ENCODE measurements at regions not wholly inside any gene's neighbourhood (a gene's known extent, or its start where the extent isn't known, plus 50 kb on each side); places are given as distances from the start of the nearest gene placed in this dataset.

DNA sequence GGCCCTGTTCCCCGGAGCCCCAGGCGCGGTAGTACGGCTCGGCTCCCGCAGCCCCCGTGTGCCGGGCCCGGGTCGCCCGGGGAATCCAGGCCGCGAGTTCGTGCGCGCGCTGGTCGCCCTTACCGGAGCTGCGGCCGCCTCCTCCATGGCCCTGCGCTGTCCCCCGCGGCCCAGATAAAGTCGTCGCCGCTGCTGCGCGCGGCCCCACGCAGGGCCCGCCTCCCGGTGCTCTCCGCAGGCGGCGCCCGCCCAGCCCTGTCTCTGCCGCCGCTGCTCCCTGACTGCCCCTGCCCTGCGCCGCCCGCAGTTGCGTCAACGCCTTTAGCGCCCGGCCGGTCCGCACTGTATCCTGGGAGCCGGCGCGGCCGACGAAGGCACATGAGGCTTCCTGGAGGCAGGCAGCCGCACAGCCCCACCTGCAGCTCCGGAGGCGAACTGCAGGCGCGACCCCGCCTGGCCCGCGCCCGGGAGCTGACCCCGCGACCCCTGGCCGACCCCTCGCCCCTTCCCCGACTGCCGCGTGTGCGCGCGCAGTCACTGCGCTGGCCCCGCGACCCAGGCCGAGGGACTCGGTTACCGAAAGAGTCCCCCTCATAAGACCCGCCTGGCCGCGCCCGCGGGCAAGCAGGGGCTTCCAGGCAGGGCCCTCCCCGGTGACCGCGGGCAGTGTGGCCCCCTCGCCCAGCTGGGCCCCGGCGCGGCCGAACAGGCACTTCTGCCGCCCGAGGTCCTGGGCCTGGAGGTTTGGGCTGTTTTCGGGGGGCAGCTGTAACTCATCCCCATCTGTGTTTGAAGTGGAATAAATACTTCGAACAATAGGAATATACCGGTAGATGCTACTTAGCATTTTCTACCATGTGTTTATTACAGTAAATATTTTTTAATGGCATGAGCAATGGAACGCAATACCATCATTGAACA lies 127.1 kb upstream of the ZNF746 start (continued):
- TF ChIP-seq, protein P1, sequence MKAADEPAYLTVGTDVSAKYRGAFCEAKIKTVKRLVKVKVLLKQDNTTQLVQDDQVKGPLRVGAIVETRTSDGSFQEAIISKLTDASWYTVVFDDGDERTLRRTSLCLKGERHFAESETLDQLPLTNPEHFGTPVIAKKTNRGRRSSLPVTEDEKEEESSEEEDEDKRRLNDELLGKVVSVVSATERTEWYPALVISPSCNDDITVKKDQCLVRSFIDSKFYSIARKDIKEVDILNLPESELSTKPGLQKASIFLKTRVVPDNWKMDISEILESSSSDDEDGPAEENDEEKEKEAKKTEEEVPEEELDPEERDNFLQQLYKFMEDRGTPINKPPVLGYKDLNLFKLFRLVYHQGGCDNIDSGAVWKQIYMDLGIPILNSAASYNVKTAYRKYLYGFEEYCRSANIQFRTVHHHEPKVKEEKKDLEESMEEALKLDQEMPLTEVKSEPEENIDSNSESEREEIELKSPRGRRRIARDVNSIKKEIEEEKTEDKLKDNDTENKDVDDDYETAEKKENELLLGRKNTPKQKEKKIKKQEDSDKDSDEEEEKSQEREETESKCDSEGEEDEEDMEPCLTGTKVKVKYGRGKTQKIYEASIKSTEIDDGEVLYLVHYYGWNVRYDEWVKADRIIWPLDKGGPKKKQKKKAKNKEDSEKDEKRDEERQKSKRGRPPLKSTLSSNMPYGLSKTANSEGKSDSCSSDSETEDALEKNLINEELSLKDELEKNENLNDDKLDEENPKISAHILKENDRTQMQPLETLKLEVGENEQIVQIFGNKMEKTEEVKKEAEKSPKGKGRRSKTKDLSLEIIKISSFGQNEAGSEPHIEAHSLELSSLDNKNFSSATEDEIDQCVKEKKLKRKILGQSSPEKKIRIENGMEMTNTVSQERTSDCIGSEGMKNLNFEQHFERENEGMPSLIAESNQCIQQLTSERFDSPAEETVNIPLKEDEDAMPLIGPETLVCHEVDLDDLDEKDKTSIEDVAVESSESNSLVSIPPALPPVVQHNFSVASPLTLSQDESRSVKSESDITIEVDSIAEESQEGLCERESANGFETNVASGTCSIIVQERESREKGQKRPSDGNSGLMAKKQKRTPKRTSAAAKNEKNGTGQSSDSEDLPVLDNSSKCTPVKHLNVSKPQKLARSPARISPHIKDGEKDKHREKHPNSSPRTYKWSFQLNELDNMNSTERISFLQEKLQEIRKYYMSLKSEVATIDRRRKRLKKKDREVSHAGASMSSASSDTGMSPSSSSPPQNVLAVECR (CRISPR knock-in tag; IDR thresholded peaks at IDR 0.05; ENCODE audit: borderline replicate concordance), result peak; percentile 95
- TF ChIP-seq, protein P2, sequence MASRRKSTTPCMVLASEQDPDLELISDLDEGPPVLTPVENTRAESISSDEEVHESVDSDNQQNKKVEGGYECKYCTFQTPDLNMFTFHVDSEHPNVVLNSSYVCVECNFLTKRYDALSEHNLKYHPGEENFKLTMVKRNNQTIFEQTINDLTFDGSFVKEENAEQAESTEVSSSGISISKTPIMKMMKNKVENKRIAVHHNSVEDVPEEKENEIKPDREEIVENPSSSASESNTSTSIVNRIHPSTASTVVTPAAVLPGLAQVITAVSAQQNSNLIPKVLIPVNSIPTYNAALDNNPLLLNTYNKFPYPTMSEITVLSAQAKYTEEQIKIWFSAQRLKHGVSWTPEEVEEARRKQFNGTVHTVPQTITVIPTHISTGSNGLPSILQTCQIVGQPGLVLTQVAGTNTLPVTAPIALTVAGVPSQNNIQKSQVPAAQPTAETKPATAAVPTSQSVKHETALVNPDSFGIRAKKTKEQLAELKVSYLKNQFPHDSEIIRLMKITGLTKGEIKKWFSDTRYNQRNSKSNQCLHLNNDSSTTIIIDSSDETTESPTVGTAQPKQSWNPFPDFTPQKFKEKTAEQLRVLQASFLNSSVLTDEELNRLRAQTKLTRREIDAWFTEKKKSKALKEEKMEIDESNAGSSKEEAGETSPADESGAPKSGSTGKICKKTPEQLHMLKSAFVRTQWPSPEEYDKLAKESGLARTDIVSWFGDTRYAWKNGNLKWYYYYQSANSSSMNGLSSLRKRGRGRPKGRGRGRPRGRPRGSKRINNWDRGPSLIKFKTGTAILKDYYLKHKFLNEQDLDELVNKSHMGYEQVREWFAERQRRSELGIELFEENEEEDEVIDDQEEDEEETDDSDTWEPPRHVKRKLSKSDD (CRISPR knock-in tag; IDR thresholded peaks at IDR 0.05; ENCODE audit: low read depth), result peak; percentile 66
- TF ChIP-seq, protein P3, sequence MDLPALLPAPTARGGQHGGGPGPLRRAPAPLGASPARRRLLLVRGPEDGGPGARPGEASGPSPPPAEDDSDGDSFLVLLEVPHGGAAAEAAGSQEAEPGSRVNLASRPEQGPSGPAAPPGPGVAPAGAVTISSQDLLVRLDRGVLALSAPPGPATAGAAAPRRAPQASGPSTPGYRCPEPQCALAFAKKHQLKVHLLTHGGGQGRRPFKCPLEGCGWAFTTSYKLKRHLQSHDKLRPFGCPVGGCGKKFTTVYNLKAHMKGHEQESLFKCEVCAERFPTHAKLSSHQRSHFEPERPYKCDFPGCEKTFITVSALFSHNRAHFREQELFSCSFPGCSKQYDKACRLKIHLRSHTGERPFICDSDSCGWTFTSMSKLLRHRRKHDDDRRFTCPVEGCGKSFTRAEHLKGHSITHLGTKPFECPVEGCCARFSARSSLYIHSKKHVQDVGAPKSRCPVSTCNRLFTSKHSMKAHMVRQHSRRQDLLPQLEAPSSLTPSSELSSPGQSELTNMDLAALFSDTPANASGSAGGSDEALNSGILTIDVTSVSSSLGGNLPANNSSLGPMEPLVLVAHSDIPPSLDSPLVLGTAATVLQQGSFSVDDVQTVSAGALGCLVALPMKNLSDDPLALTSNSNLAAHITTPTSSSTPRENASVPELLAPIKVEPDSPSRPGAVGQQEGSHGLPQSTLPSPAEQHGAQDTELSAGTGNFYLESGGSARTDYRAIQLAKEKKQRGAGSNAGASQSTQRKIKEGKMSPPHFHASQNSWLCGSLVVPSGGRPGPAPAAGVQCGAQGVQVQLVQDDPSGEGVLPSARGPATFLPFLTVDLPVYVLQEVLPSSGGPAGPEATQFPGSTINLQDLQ (CRISPR knock-in tag; IDR thresholded peaks at IDR 0.05), result peak; percentile 54; the same call in 1 of the 2 replicates
- TF ChIP-seq ZNF10 (CRISPR knock-in tag; IDR thresholded peaks at IDR 0.05; ENCODE audit: borderline replicate concordance, low read depth), result no peak
- TF ChIP-seq, protein P4, sequence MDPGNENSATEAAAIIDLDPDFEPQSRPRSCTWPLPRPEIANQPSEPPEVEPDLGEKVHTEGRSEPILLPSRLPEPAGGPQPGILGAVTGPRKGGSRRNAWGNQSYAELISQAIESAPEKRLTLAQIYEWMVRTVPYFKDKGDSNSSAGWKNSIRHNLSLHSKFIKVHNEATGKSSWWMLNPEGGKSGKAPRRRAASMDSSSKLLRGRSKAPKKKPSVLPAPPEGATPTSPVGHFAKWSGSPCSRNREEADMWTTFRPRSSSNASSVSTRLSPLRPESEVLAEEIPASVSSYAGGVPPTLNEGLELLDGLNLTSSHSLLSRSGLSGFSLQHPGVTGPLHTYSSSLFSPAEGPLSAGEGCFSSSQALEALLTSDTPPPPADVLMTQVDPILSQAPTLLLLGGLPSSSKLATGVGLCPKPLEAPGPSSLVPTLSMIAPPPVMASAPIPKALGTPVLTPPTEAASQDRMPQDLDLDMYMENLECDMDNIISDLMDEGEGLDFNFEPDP (CRISPR knock-in tag; conservative IDR thresholded peaks at IDR 0.05), result no peak
- TF ChIP-seq, protein P5, sequence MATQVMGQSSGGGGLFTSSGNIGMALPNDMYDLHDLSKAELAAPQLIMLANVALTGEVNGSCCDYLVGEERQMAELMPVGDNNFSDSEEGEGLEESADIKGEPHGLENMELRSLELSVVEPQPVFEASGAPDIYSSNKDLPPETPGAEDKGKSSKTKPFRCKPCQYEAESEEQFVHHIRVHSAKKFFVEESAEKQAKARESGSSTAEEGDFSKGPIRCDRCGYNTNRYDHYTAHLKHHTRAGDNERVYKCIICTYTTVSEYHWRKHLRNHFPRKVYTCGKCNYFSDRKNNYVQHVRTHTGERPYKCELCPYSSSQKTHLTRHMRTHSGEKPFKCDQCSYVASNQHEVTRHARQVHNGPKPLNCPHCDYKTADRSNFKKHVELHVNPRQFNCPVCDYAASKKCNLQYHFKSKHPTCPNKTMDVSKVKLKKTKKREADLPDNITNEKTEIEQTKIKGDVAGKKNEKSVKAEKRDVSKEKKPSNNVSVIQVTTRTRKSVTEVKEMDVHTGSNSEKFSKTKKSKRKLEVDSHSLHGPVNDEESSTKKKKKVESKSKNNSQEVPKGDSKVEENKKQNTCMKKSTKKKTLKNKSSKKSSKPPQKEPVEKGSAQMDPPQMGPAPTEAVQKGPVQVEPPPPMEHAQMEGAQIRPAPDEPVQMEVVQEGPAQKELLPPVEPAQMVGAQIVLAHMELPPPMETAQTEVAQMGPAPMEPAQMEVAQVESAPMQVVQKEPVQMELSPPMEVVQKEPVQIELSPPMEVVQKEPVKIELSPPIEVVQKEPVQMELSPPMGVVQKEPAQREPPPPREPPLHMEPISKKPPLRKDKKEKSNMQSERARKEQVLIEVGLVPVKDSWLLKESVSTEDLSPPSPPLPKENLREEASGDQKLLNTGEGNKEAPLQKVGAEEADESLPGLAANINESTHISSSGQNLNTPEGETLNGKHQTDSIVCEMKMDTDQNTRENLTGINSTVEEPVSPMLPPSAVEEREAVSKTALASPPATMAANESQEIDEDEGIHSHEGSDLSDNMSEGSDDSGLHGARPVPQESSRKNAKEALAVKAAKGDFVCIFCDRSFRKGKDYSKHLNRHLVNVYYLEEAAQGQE (IDR thresholded peaks at IDR 0.05; ENCODE audit: borderline replicate concordance in 1 of 2, low read depth in 1 of 2, low read length in 2 of 2), result peak in 1 of 2 experiments; percentile 74; a peak in 1 of 4 replicates
- TF ChIP-seq AGO1 (IDR thresholded peaks at IDR 0.05; ENCODE audit: low read depth, low read length, poor library complexity, severe bottlenecking), result peak; percentile 45
- TF ChIP-seq MATR3 (CRISPR knock-in tag; IDR thresholded peaks at IDR 0.05), result no peak
- no peak for TF ChIP-seq MYNN (CRISPR knock-in tag; IDR thresholded peaks at IDR 0.05; ENCODE audit: low read depth)
- no peak; the same call in 1 of the 2 replicates for TF ChIP-seq ZNF3 (CRISPR knock-in tag; IDR thresholded peaks at IDR 0.05)
- TF ChIP-seq CENPT (CRISPR knock-in tag; IDR thresholded peaks at IDR 0.05; ENCODE audit: low read depth), result no peak
- no peak for TF ChIP-seq SMC3 (IDR thresholded peaks at IDR 0.05; ENCODE audit: low read length)

All from HepG2 (cell line).